ENCODE measurements at regions not wholly inside any gene's neighbourhood (a gene's known extent, or its start where the extent isn't known, plus 50 kb on each side); places are given as distances from the start of the nearest gene placed in this dataset.

GRCh38 chr11:26243426-26243825 is 88.5 kb upstream of the ANO3 start:
- peaks cover 3% of the 10 kb centered on the region for H3K9me3 Mint-ChIP-seq (ENCODE audit: low read depth)
- H3K4me1 Mint-ChIP-seq = no peaks in the 10 kb centered on the region
- H3K36me3 Mint-ChIP-seq = no peaks in the 10 kb centered on the region
- ATAC-seq (no peak), DNase-seq (no peak)
- H3K4me3 Mint-ChIP-seq = no peak overlapping the region
- no peaks in the 10 kb centered on the region for H3K27me3 Mint-ChIP-seq
- CTCF ChIA-PET = no interaction called here
- H3K27ac Mint-ChIP-seq = no peak overlapping the region

GRCh38 chr11:26244207-26244606 is 87.7 kb upstream of the ANO3 start:
- CTCF ChIA-PET = no interaction called here
- H3K4me1 Mint-ChIP-seq = no peaks in the 10 kb centered on the region
- no peak for ATAC-seq
- no peak overlapping the region for H3K4me3 Mint-ChIP-seq
- no peak for DNase-seq
- no peaks in the 10 kb centered on the region for H3K27me3 Mint-ChIP-seq
- H3K27ac Mint-ChIP-seq = no peak overlapping the region
- no peaks in the 10 kb centered on the region for H3K36me3 Mint-ChIP-seq
- peaks cover 3% of the 10 kb centered on the region for H3K9me3 Mint-ChIP-seq (ENCODE audit: low read depth)

- Mint-ChIP-seq H3K36me3 (no peaks in the 10 kb centered on the region), H3K27me3 (no peaks in the 10 kb centered on the region), H3K9me3 (ENCODE audit: low read depth) (peaks cover 3% of the 10 kb centered on the region), H3K4me1 (no peaks in the 10 kb centered on the region), H3K27ac (no peak overlapping the region), H3K4me3 (no peak overlapping the region)
- ATAC-seq (no peak), DNase-seq (no peak)
- CTCF ChIA-PET = no interaction called here
Observed at GRCh38 chr11:26245046-26245445, 86.9 kb upstream of the ANO3 start.

GRCh38 chr11:26247340-26247739 is 84.6 kb upstream of the ANO3 start:
- H3K4me3 Mint-ChIP-seq = no peak overlapping the region
- no peaks in the 10 kb centered on the region for H3K4me1 Mint-ChIP-seq
- no peak for DNase-seq
- ATAC-seq = no peak
- CTCF ChIA-PET = no interaction called here
- H3K36me3 Mint-ChIP-seq = no peaks in the 10 kb centered on the region
- peaks cover 3% of the 10 kb centered on the region for H3K9me3 Mint-ChIP-seq (ENCODE audit: low read depth)
- no peak overlapping the region for H3K27ac Mint-ChIP-seq
- H3K27me3 Mint-ChIP-seq = no peaks in the 10 kb centered on the region

- Mint-ChIP-seq H3K4me3 (no peak overlapping the region), H3K9me3 (ENCODE audit: low read depth) (peaks cover 3% of the 10 kb centered on the region), H3K27me3 (no peaks in the 10 kb centered on the region), H3K4me1 (no peaks in the 10 kb centered on the region), H3K36me3 (no peaks in the 10 kb centered on the region), H3K27ac (no peak overlapping the region)
- ATAC-seq (no peak), DNase-seq (no peak)
- CTCF ChIA-PET = no interaction called here
Observed at GRCh38 chr11:26248661-26249060, 83.3 kb upstream of the ANO3 start.

- Mint-ChIP-seq H3K4me1 (no peaks in the 10 kb centered on the region), H3K36me3 (no peaks in the 10 kb centered on the region), H3K27ac (no peak overlapping the region), H3K27me3 (no peaks in the 10 kb centered on the region), H3K4me3 (no peak overlapping the region), H3K9me3 (ENCODE audit: low read depth) (no peaks in the 10 kb centered on the region)
- CTCF ChIA-PET = no interaction called here
- DNase-seq = no peak
- no peak for ATAC-seq
Observed at GRCh38 chr11:26254378-26254777, 77.6 kb upstream of the ANO3 start.

- Mint-ChIP-seq H3K4me3 (no peak overlapping the region), H3K4me1 (no peaks in the 10 kb centered on the region), H3K27me3 (no peaks in the 10 kb centered on the region), H3K36me3 (no peaks in the 10 kb centered on the region), H3K9me3 (ENCODE audit: low read depth) (peaks cover 2% of the 10 kb centered on the region), H3K27ac (no peak overlapping the region)
- CTCF ChIA-PET = no interaction called here
- DNase-seq = no peak
- no peak for ATAC-seq
Observed at GRCh38 chr11:26263769-26264168, 68.2 kb upstream of the ANO3 start.

- Mint-ChIP-seq H3K27ac (no peak overlapping the region), H3K27me3 (no peaks in the 10 kb centered on the region), H3K9me3 (ENCODE audit: low read depth) (peaks cover 2% of the 10 kb centered on the region), H3K4me1 (no peaks in the 10 kb centered on the region), H3K4me3 (no peak overlapping the region), H3K36me3 (no peaks in the 10 kb centered on the region)
- CTCF ChIA-PET = no interaction called here
- DNase-seq (no peak), ATAC-seq (no peak)
Observed at GRCh38 chr11:26264266-26264665, 67.7 kb upstream of the ANO3 start.

GRCh38 chr11:26268980-26269660 is 62.8 kb upstream of the ANO3 start:
- ATAC-seq = no peak
- Mint-ChIP-seq H3K9me3 (ENCODE audit: low read depth) (peaks cover 2% of the 10 kb centered on the region), H3K27ac (no peak overlapping the region), H3K4me3 (no peak overlapping the region), H3K4me1 (no peaks in the 10 kb centered on the region), H3K27me3 (no peaks in the 10 kb centered on the region), H3K36me3 (no peaks in the 10 kb centered on the region)
- DNase-seq = no peak
- CTCF ChIA-PET = interaction anchor here (1.0 kb wide), 1 partner anchor 783 kb away, joined by 3 read pairs; no protein-coding TSS in a partner anchor

GRCh38 chr11:26271666-26272065 is 60.3 kb upstream of the ANO3 start:
- no peaks in the 10 kb centered on the region for H3K4me1 Mint-ChIP-seq
- H3K27ac Mint-ChIP-seq = no peak overlapping the region
- no peaks in the 10 kb centered on the region for H3K27me3 Mint-ChIP-seq
- ATAC-seq (no peak), DNase-seq (no peak)
- H3K9me3 Mint-ChIP-seq (ENCODE audit: low read depth) = peaks cover 2% of the 10 kb centered on the region
- H3K36me3 Mint-ChIP-seq = no peaks in the 10 kb centered on the region
- H3K4me3 Mint-ChIP-seq = no peak overlapping the region
- CTCF ChIA-PET = interaction anchor here (2.0 kb wide), 1 partner anchor 13 kb away, joined by 7 read pairs; no protein-coding TSS in a partner anchor

GRCh38 chr11:26276798-26277424 is 55.0 kb upstream of the ANO3 start:
- Mint-ChIP-seq H3K9me3 (ENCODE audit: low read depth) (no peaks in the 10 kb centered on the region), H3K4me3 (no peak overlapping the region), H3K27me3 (no peaks in the 10 kb centered on the region), H3K4me1 (no peaks in the 10 kb centered on the region), H3K27ac (no peak overlapping the region), H3K36me3 (no peaks in the 10 kb centered on the region)
- CTCF ChIA-PET = no interaction called here
- DNase-seq (peak; percentile 49), ATAC-seq (peak; percentile 27)

- DNase-seq (no peak), ATAC-seq (no peak)
- H3K27ac Mint-ChIP-seq = no peak overlapping the region
- H3K36me3 Mint-ChIP-seq = no peaks in the 10 kb centered on the region
- H3K9me3 Mint-ChIP-seq (ENCODE audit: low read depth) = no peaks in the 10 kb centered on the region
- CTCF ChIA-PET = no interaction called here
- no peaks in the 10 kb centered on the region for H3K27me3 Mint-ChIP-seq
- no peaks in the 10 kb centered on the region for H3K4me1 Mint-ChIP-seq
- no peak overlapping the region for H3K4me3 Mint-ChIP-seq
Observed at GRCh38 chr11:26278354-26278753, 53.6 kb upstream of the ANO3 start.
